Neutrophil (primary cell): ENCODE measurements at regions not wholly inside any gene's neighbourhood (a gene's known extent, or its start where the extent isn't known, plus 50 kb on each side); places are given as distances from the start of the nearest gene placed in this dataset.
"Not testable (repeated sequence)": the region's sequence is repeated elsewhere in the genome, so short reads cannot be mapped to it uniquely, and the experiment has no call there.

Source experiments
- H3K27ac ChIP-seq: fragments of 200-600 bp; sonication (generic); 2 replicates; pipeline ENCODE4 v1.5.1; 2016; ENCODE audit warnings: mild to moderate bottlenecking, moderate library complexity
- H3K27me3 ChIP-seq: fragments of 200-600 bp; sonication (generic); 2 replicates; pipeline ENCODE4 v1.6.0; 2016; ENCODE audit warnings: mild to moderate bottlenecking
- H3K36me3 ChIP-seq: fragments of 200-600 bp; sonication (generic); 2 replicates; pipeline ENCODE4 v1.5.1; 2017
- H3K4me1 ChIP-seq, 2 experiments: fragments of 200-600 bp in 1 of 2; sonication (generic) in 1 of 2; 1 replicate in 1 of 2; 2 replicates in 1 of 2; pipeline versions ENCODE4 v1.5.1 to v1.6.1; 2013 to 2016; ENCODE audit warnings: low read depth in 1 of 2, low read length in 1 of 2, mild to moderate bottlenecking in 1 of 2, moderate library complexity in 1 of 2; ENCODE audit not compliant: control insufficient read depth in 1 of 2, insufficient read depth in 1 of 2
- H3K4me3 ChIP-seq, 2 experiments: fragments of 200-600 bp in 1 of 2; sonication (generic) in 1 of 2; 1 replicate in 1 of 2; 2 replicates in 1 of 2; pipeline ENCODE4 v1.5.1; 2013 to 2016; ENCODE audit warnings: low read depth in 1 of 2, low read length in 1 of 2, mild to moderate bottlenecking in 1 of 2, moderate library complexity in 1 of 2
- H3K9me3 ChIP-seq: fragments of 200-600 bp; sonication (generic); 2 replicates; pipeline ENCODE4 v1.5.1; 2016
- CTCF ChIP-seq: fragments of 200-600 bp; sonication (generic); IDR thresholded peaks from 2 replicates; pipeline ENCODE4 v1.5.1; 2016; ENCODE audit warnings: antibody characterized with exemption

- H3K27me3 ChIP-seq: no peaks in the 10 kb centered on the region
- H3K9me3 ChIP-seq: no peaks in the 10 kb centered on the region
- H3K27ac ChIP-seq: no peak overlapping the region
- no peak for TF ChIP-seq CTCF
- H3K4me3 ChIP-seq: no peak overlapping the region
- H3K36me3 ChIP-seq: no peaks in the 10 kb centered on the region
- H3K4me1 ChIP-seq: no peaks in the 10 kb centered on the region
Observed at GRCh38 chrX:26916991-26917390, 546.1 kb downstream of the PPP4R3C start.

GRCh38 chrX:26915064-26915463, 548.1 kb downstream of the PPP4R3C start:
- Histone ChIP-seq H3K4me3 (no peak overlapping the region), H3K9me3 (no peaks in the 10 kb centered on the region), H3K27me3 (no peaks in the 10 kb centered on the region), H3K4me1 (no peaks in the 10 kb centered on the region), H3K27ac (no peak overlapping the region), H3K36me3 (no peaks in the 10 kb centered on the region)
- no peak for TF ChIP-seq CTCF

- H3K4me3 ChIP-seq: no peak overlapping the region
- H3K36me3 ChIP-seq: no peaks in the 10 kb centered on the region
- no peaks in the 10 kb centered on the region for H3K9me3 ChIP-seq
- no peak overlapping the region for H3K27ac ChIP-seq
- H3K27me3 ChIP-seq: no peaks in the 10 kb centered on the region
- no peaks in the 10 kb centered on the region for H3K4me1 ChIP-seq
- TF ChIP-seq CTCF: no peak
Observed at GRCh38 chrX:26914232-26914631, 548.9 kb downstream of the PPP4R3C start.

GRCh38 chrX:26911785-26912184, 551.4 kb downstream of the PPP4R3C start:
- H3K27me3 ChIP-seq, H3K4me1 ChIP-seq, H3K9me3 ChIP-seq: not testable (repeated sequence)

GRCh38 chrX:26909728-26910127, 553.4 kb downstream of the PPP4R3C start:
- H3K27ac ChIP-seq: no peak overlapping the region
- no peaks in the 10 kb centered on the region for H3K27me3 ChIP-seq
- no peak overlapping the region for H3K4me3 ChIP-seq
- TF ChIP-seq CTCF: no peak
- H3K4me1 ChIP-seq: no peaks in the 10 kb centered on the region
- H3K9me3 ChIP-seq: no peaks in the 10 kb centered on the region
- H3K36me3 ChIP-seq: no peaks in the 10 kb centered on the region

More at GRCh38 chrX:26911785-26912184, 551.4 kb downstream of the PPP4R3C start:
- not testable (repeated sequence) for H3K27ac ChIP-seq, H3K4me3 ChIP-seq, H3K36me3 ChIP-seq

GRCh38 chrX:26908218-26908617, 554.9 kb downstream of the PPP4R3C start:
- no peak for TF ChIP-seq CTCF
- Histone ChIP-seq H3K27me3 (no peaks in the 10 kb centered on the region), H3K27ac (no peak overlapping the region), H3K4me1 (no peaks in the 10 kb centered on the region), H3K4me3 (no peak overlapping the region), H3K36me3 (no peaks in the 10 kb centered on the region), H3K9me3 (no peaks in the 10 kb centered on the region)
